Ammon's horn (tissue), 1 donor: ENCODE measurements at regions not wholly inside any gene's neighbourhood (a gene's known extent, or its start where the extent isn't known, plus 50 kb on each side); places are given as distances from the start of the nearest gene placed in this dataset.
"Not testable (repeated sequence)": the region's sequence is repeated elsewhere in the genome, so short reads cannot be mapped to it uniquely, and the experiment has no call there.

Experiments used
- DNase-seq: peaks from one replicate; pipeline ENCODE4 v3.0.0-alpha.2; 2016; ENCODE audit warnings: low spot score

DNA sequence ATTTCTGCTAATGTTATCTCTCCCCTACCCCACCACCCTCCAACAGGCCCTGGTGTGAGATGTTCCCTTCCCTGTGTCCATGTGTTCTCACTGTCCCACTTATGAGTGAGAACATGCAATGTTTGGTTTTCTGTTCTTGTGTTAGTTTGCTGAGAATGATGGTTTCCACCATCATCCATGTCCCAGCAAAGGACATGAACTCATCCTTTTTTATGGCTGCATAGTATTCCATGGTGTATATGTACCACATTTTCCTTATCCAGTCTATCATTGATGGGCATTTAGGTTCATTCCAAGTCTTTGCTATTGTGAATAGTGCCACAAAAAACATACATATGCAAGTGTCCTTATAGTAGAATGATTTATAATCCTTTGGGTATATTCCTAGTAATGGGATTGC is 104.5 kb downstream of the ZNF33B start:
- not testable (repeated sequence) for DNase-seq

GRCh38 chr10:42532996-42533395 is 105.4 kb downstream of the ZNF33B start:
- DNase-seq = no peak

DNA sequence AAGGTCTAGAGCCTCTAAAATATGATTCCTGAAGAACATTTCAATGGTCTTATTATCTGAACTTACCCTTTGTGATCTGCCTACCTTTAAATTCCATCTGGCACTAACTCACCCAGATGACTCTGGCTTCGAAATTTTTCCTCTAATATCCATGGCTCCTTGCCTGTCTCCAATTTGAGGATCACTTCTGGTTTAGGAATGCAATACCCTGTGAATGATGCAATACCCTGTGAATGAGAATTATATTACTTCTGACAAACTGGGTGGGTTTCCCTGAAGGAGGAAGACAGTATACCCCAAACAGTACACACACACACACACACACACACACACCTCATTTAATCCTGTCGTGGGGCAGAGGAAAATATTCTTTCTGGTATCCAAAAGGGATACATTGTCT is 115.3 kb downstream of the ZNF33B start:
- DNase-seq = no peak

DNA sequence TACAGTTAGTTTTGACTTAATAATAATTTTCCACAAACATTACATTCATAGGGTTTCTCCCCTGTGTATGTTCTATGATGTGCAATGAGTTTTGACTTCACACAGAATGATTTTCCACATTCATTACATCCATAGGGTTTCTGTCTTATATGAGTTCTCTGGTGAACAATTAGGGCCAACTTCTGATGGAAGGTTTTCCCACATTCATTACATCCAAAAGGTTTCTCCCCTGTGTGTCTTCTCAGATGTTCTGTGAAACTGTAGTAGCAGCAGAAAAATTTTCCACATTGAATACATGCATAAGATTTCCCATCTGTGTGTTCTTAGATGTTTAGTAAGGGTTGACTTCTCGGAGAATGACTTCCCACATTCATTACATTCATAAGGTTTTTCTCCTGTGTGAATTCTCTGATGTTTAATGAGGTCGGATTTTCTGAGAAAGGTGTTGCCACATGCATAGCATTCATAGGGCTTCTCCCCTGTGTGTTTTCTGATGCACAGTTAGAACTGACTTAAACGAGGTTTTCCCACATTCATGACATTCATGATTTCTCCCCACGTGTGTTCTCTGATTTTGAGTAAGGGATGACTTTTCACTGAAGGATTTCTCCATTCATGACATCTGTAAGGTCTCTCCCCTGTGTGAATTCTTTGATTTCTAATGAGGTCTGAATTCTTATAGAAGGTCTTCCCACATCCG is 118.5 kb downstream of the ZNF33B start:
- DNase-seq = no peak

- DNase-seq = no peak
Measured at GRCh38 chr10:42519079-42519478, 119.3 kb downstream of the ZNF33B start.

- DNase-seq = no peak
Measured at GRCh38 chr10:42513921-42514320, 124.4 kb downstream of the ZNF33B start.

GRCh38 chr10:42491801-42492200 is 146.6 kb downstream of the ZNF33B start:
- DNase-seq = no peak

DNA sequence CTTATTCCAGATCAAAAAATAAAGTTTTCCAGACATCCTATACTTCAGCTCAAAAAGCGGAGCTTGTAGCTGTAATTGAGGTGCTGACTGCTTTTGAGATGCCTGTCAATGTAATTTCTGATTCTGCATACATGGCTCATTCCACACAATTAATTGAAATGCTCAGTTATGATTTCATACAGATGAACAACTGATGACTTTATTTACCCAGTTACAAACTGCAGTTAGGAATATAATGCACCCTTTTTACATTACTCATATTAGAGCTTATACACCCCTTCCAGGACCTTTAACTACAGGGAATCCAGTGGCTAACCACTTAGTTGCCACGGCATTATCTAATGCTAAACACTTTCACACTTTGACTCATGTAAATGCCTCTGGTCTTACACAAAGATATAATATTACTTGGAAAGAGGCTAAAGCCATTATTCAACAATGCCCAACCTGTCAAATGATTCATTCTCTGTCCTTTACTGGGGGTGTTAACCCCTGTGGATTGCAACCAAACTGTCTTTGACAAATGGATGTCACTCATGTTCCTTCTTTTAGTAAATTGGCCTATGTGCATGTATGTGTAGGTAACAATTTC is 147.3 kb downstream of the ZNF33B start:
- no peak for DNase-seq

DNA sequence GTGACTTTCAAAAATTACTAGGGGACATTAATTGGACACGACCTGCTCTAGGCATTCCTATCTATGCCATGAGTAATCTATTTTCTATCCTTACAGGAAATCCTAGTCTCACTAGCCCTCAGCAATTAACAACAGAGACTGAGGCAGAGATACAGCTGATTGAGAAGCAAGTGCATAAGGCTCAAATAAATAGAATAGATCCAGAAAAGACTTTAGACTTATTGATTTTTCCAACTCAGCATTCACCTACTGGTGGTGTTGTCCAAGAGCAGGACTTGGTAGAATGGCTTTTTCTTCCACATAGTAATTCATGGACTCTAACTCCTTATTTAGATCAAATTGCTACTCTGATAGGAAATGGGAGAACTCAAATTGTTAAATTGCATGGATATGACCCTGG is 148.0 kb downstream of the ZNF33B start:
- DNase-seq = no peak

GRCh38 chr10:42488416-42488815 is 150.0 kb downstream of the ZNF33B start:
- DNase-seq = no peak

- no peak for DNase-seq
Measured at GRCh38 chr10:42482411-42482810, 156.0 kb downstream of the ZNF33B start.

- DNase-seq = no peak
Measured at GRCh38 chr10:42479057-42479456, 159.3 kb downstream of the ZNF33B start.

DNA sequence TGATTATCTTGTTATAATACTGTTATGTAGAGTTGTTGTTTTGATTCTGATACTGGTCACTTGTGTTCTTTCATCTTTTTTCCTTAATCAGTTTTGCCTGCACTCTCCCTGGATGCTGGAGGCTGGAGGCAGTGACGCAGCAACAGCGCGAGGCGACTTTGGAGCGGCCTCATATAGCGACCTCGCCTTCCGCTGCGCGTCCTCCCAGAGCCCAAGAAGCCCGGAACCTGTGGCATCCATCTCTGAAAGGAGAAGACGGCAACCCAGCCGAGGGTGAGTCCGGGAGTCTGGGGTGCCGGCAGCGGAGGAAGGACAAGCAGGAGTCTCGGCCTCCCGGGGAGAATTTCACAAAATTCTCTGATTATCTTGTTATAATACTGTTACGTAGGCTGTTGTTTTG is 161.2 kb downstream of the ZNF33B start:
- no peak for DNase-seq

DNA sequence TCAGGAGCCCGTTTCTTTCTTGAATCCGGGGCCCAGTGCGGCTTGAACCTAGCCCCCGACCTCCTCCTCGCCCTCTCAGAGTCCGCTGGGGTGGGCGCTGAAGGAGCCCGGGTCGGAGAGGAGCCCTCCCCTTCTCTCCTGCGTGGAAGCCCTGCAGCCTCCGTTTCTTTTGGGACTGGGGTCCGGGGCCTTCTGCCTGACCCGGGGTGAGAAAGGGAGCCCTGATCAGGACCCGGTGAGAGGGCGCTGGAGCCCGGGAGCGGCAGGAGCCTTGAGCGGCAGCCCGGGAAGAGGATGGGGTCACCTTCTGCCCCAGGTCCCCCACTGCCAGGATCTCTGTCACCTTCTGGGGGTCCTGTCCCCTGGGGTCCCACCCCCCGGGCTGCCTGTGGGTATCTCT is 162.3 kb downstream of the ZNF33B start:
- DNase-seq = no peak

- peak; percentile 32 for DNase-seq
Measured at GRCh38 chr10:42475168-42476098, 162.9 kb downstream of the ZNF33B start.

DNA sequence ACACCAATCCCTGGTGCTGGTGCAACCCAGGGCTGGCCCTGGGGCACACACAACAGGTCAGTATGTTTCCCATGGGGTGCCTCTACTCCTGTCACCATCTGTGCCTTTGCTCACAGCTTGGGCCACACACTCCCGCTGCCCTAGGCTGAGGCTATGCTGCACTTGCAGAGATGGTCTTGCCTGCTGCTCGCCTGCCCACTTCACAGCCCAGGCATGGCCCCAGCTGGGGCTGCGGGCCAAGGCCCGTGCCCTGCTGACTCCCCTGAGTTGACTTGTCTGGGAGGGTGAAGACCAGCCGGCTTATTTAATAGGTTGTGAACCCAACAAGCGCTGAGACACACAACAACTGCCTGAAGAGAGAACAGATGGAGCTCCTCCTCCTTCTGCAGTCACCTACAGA is 184.1 kb downstream of the ZNF33B start:
- DNase-seq = no peak

GRCh38 chr10:42431095-42431494 is 207.3 kb downstream of the ZNF33B start:
- no peak for DNase-seq

DNA sequence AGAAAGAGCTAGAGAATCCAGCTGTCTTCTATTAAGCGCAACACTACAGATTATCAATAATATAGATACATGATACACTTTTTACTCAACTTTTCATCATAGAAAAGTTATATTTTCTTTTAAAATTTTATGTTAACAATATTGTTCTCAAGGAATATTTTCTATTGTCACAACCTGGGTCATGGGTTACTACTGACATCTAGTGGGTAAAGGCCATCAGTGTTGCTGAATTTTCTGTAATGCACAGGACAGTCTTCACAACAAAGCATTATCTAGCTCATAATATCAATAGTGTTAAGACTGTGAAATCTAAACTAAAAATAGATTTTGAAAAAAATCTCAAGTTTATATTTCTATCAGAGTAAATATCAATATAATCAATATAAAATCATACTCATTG is 209.8 kb downstream of the ZNF33B start:
- DNase-seq = peak; percentile 7

- no peak for DNase-seq
Measured at GRCh38 chr10:42422911-42423310, 215.5 kb downstream of the ZNF33B start.

DNA sequence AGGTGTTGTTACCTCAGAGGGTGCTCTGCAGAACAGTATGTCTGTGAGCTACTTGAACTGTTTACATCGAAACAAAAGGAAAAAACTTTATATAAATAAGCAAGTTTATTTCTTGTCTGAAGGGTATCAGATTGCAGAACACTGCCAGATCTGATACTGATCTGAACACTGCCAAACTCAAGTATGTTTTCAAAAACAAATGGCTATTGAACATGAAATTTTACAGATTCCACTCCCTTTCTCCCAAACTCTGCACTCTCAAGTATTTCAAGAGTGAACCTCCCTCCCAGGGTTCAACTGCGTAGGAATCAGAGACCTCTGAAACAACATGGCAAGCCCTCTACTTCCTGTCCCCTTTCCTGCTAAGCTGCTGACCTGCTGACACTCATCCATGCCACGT is 216.6 kb downstream of the ZNF33B start:
- DNase-seq = no peak

DNA sequence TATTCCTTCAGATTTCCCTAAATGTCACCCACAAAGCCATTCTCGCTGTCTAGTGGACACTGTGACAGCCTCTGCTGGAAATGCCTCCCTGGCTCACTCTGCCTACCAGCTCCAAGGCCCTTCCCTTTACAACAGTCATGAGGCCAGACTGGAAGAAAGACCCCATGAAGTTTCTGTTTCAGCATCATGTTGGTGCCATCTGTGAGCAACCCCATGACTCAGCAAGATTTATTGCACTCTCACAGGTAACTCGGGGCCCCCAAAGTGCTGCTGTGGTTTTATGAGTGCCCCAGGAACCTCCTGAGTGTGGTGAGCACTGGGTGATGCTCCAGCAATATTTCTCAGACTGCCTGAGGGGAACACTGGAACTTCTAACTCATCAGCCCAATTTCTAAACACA is 218.6 kb downstream of the ZNF33B start:
- DNase-seq = no peak

- DNase-seq = no peak
Measured at GRCh38 chr10:42380926-42381547, 257.3 kb downstream of the ZNF33B start.
